A549 (cell line): ENCODE measurements at regions not wholly inside any gene's neighbourhood (a gene's known extent, or its start where the extent isn't known, plus 50 kb on each side); places are given as distances from the start of the nearest gene placed in this dataset.

Experiments
- ATAC-seq, 2 experiments: fragments of 200-7000 bp in 1 of 2; fragments of >200 bp in 1 of 2; cut with Nextera tagmentation in 1 of 2; cut with Tn5 transposase in 1 of 2; 3 replicates each; pipeline versions ENCODE4 v1.8.0 to v1.9.1; 2018 to 2020; ENCODE audit warnings: mild to moderate bottlenecking in 1 of 2, moderate library complexity in 1 of 2
- CTCF ChIA-PET: fragments of 300-600 bp; sonication (Branson Sonifier 250); formaldehyde crosslinking; extraction: SDS; loops from one replicate; lab custom pipeline; 2021; ENCODE audit warnings: antibody characterized with exemption, inconsistent platforms; lab: Yijun Ruan, JAX
- POLR2A ChIA-PET: fragments of 350-600 bp; formaldehyde crosslinking; extraction: SDS; loops from one replicate; lab custom pipeline; 2021; ENCODE audit warnings: antibody characterized with exemption, inconsistent platforms; lab: Yijun Ruan, JAX
- DNase-seq, 2 experiments: peaks; one replicate each; pipeline versions ENCODE4 v3.0.0 to v3.0.0-alpha.2; 2011 to 2016; ENCODE audit warnings: low read depth in 1 of 2, low spot score in 1 of 2
- FAIRE-seq: peaks from 2 replicates; lab custom pipeline; 2011; peaks lifted over from hg19 to GRCh38; lab: Jason Lieb, UNC
- H3K27ac ChIP-seq, 2 experiments: fragments of >200 bp; sonication (Bioruptor Twin); formaldehyde crosslinking; 3 replicates each; pipeline ENCODE4 v1.5.1; 2016 to 2017
- H3K4me1 ChIP-seq: fragments of >200 bp; sonication (Bioruptor Twin); formaldehyde crosslinking; 3 replicates; pipeline ENCODE4 v1.6.1; 2016
- H3K4me2 ChIP-seq: fragments of >200 bp; sonication (Bioruptor Twin); formaldehyde crosslinking; 3 replicates; pipeline ENCODE4 v1.6.1; 2016
- H3K4me3 ChIP-seq: fragments of >200 bp; sonication (Bioruptor Twin); formaldehyde crosslinking; 3 replicates; pipeline ENCODE4 v1.5.1; 2016
- H3K9me3 ChIP-seq: fragments of >200 bp; sonication (Bioruptor Twin); formaldehyde crosslinking; 3 replicates; pipeline ENCODE4 v1.6.1; 2016
- BHLHE40 ChIP-seq: IDR thresholded peaks from 2 replicates; pipeline ENCODE4 v1.6.1; 2012; ENCODE audit warnings: low read depth, low read length, inconsistent platforms
- FOSL2 ChIP-seq, 2 experiments: fragments of 450-650 bp in 1 of 2; fragments of >200 bp in 1 of 2; sonication (Bioruptor Twin) in 1 of 2; formaldehyde crosslinking; IDR thresholded peaks; 2 replicates each; pipeline versions ENCODE4 v1.5.0 to v1.6.1; 2016 to 2020; ENCODE audit warnings: mild to moderate bottlenecking in 1 of 2, moderate library complexity in 1 of 2
- FOXS1 ChIP-seq: fragments of 250-450 bp; sonication (Bioruptor Pico); IDR thresholded peaks from 2 replicates; pipeline ENCODE4 v1.5.0; 2020; ENCODE audit warnings: mild to moderate bottlenecking, moderate library complexity
- HDAC2 ChIP-seq: fragments of 200-600 bp; sonication (generic); IDR thresholded peaks from 2 replicates; pipeline ENCODE4 v1.6.1; 2016
- HEYL ChIP-seq: fragments of 250-450 bp; sonication (Bioruptor Pico); IDR thresholded peaks from 2 replicates; pipeline ENCODE4 v1.8.0; 2021; ENCODE audit warnings: mild to moderate bottlenecking, moderate library complexity
- HOXB13 ChIP-seq: fragments of 250-450 bp; sonication (Bioruptor Pico); IDR thresholded peaks from 2 replicates; pipeline ENCODE4 v1.5.0; 2020; ENCODE audit warnings: low read depth, mild to moderate bottlenecking, moderate library complexity
- HOXB5 ChIP-seq: fragments of 250-450 bp; sonication (Bioruptor Pico); IDR thresholded peaks from 2 replicates; pipeline ENCODE4 v1.5.0; 2020; ENCODE audit warnings: mild to moderate bottlenecking, moderate library complexity
- JUN ChIP-seq, 2 experiments: fragments of >200 bp; sonication (Bioruptor Twin); formaldehyde crosslinking; IDR thresholded peaks; 2 replicates in 1 of 2; 3 replicates in 1 of 2; pipeline ENCODE4 v1.6.1; 2016 to 2017
- MAFK ChIP-seq: fragments of 450-650 bp; IDR thresholded peaks from 2 replicates; pipeline ENCODE4 v1.6.1; 2014; ENCODE audit not compliant: partially characterized antibody
- MAZ ChIP-seq: fragments of 150-350 bp; IDR thresholded peaks from 2 replicates; pipeline ENCODE4 v1.6.1; 2014; ENCODE audit warnings: antibody characterized with exemption, low read depth, low read length, borderline replicate concordance
- NR3C1 ChIP-seq: fragments of >200 bp; sonication (Bioruptor Twin); formaldehyde crosslinking; IDR thresholded peaks from 3 replicates; pipeline ENCODE4 v1.6.1; 2017
- PHF8 ChIP-seq: fragments of 200-600 bp; sonication (generic); IDR thresholded peaks from 2 replicates; pipeline ENCODE4 v1.6.1; 2016; ENCODE audit warnings: low read depth, mild to moderate bottlenecking, antibody characterized with exemption, moderate library complexity, borderline replicate concordance
- POLR2AphosphoS2 ChIP-seq: conservative IDR thresholded peaks from 2 replicates; pipeline ENCODE4 v1.6.1; 2012; ENCODE audit warnings: low read length, improper control_type of control experiment, inconsistent platforms
- RAD21 ChIP-seq, 2 experiments: fragments of >200 bp in 1 of 2; sonication (Bioruptor Twin) in 1 of 2; formaldehyde crosslinking in 1 of 2; IDR thresholded peaks in 1 of 2; conservative IDR thresholded peaks in 1 of 2; 2 replicates in 1 of 2; 3 replicates in 1 of 2; pipeline ENCODE4 v1.6.1; 2012 to 2018; ENCODE audit warnings: inconsistent platforms in 1 of 2
- RARB ChIP-seq: fragments of 250-450 bp; sonication (Bioruptor Pico); IDR thresholded peaks from 2 replicates; pipeline ENCODE4 v1.8.0; 2021; ENCODE audit warnings: mild to moderate bottlenecking, moderate library complexity
- RNF2 ChIP-seq: fragments of 200-600 bp; sonication (generic); IDR thresholded peaks from 2 replicates; pipeline ENCODE4 v1.6.1; 2016; ENCODE audit warnings: low read depth, mild to moderate bottlenecking, antibody characterized with exemption, moderate library complexity, borderline replicate concordance
- SREBF2 ChIP-seq: fragments of 450-650 bp; IDR thresholded peaks from 2 replicates; pipeline ENCODE4 v1.6.1; 2014; ENCODE audit warnings: mild to moderate bottlenecking, moderate library complexity
- ZC3H11A ChIP-seq: fragments of 450-650 bp; IDR thresholded peaks from 2 replicates; pipeline ENCODE4 v1.6.1; 2014; ENCODE audit warnings: antibody characterized with exemption, mild to moderate bottlenecking
- ZNF302 ChIP-seq: fragments of 250-450 bp; sonication (Bioruptor Pico); IDR thresholded peaks from 2 replicates; pipeline ENCODE4 v1.9.0; 2021; ENCODE audit warnings: inconsistent platforms, mild to moderate bottlenecking, moderate library complexity
- WGBS: methylation state at CpG from one replicate; pipeline ENCODE4 v1.1.6; 2017; ENCODE audit errors: missing lambda C conversion rate; 5-methylcytosine and 5-hydroxymethylcytosine counted together
- TF ChIP-seq, protein P1 (sequence below): fragments of >200 bp; sonication (Bioruptor Twin); formaldehyde crosslinking; IDR thresholded peaks from 3 replicates; pipeline ENCODE4 v1.5.1; 2016
- TF ChIP-seq, protein P2 (sequence below): fragments of 150-350 bp; IDR thresholded peaks from 2 replicates; pipeline ENCODE4 v1.6.1; 2014; ENCODE audit warnings: low read depth, mild to moderate bottlenecking, low read length
- TF ChIP-seq, protein P3 (sequence below): fragments of 450-650 bp; IDR thresholded peaks from 2 replicates; pipeline ENCODE4 v1.6.1; 2014; ENCODE audit warnings: antibody characterized with exemption
- TF ChIP-seq, protein P4 (sequence below): IDR thresholded peaks from 2 replicates; pipeline ENCODE4 v1.6.1; 2012; ENCODE audit warnings: low read depth, borderline replicate concordance
- TF ChIP-seq, protein P5 (sequence below): IDR thresholded peaks from 2 replicates; pipeline ENCODE4 v1.6.1; 2012
- TF ChIP-seq, protein P6 (sequence below): fragments of 250-450 bp; sonication (Bioruptor Pico); IDR thresholded peaks from 2 replicates; pipeline ENCODE4 v1.5.0; 2021; ENCODE audit warnings: mild to moderate bottlenecking, moderate library complexity, borderline replicate concordance

DNA sequence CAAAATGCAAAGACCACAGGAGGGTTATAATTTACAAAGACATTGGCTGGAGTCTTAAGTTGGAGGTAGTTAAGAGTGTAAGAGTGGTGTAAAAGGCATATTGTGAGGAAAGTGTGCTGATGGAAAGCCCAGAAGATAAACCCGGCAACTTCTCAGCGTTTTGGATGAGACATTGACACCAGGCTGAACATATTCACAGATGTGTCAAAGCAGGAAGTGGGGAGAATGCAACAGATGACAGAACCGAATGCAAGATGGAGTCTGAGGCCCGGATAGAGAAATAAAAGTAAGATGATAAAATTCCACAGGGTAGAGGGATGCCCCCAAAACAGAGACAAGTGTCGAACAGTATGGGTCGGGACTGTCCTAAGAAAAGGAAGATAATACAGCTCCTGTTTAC is 230.4 kb upstream of the TMEM72 start (continued):
- TF ChIP-seq, protein P1, sequence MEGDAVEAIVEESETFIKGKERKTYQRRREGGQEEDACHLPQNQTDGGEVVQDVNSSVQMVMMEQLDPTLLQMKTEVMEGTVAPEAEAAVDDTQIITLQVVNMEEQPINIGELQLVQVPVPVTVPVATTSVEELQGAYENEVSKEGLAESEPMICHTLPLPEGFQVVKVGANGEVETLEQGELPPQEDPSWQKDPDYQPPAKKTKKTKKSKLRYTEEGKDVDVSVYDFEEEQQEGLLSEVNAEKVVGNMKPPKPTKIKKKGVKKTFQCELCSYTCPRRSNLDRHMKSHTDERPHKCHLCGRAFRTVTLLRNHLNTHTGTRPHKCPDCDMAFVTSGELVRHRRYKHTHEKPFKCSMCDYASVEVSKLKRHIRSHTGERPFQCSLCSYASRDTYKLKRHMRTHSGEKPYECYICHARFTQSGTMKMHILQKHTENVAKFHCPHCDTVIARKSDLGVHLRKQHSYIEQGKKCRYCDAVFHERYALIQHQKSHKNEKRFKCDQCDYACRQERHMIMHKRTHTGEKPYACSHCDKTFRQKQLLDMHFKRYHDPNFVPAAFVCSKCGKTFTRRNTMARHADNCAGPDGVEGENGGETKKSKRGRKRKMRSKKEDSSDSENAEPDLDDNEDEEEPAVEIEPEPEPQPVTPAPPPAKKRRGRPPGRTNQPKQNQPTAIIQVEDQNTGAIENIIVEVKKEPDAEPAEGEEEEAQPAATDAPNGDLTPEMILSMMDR: no peak
- TF ChIP-seq PHF8: no peak
- TF ChIP-seq FOSL2 (IDR thresholded peaks at IDR 0.05): no peak
- TF ChIP-seq FOSL2 (CRISPR knock-in tag; IDR thresholded peaks at IDR 0.05): no peak
- TF ChIP-seq, protein P2, sequence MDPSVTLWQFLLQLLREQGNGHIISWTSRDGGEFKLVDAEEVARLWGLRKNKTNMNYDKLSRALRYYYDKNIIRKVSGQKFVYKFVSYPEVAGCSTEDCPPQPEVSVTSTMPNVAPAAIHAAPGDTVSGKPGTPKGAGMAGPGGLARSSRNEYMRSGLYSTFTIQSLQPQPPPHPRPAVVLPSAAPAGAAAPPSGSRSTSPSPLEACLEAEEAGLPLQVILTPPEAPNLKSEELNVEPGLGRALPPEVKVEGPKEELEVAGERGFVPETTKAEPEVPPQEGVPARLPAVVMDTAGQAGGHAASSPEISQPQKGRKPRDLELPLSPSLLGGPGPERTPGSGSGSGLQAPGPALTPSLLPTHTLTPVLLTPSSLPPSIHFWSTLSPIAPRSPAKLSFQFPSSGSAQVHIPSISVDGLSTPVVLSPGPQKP: no peak
- TF ChIP-seq JUN (IDR thresholded peaks at IDR 0.05): no peak
- TF ChIP-seq HDAC2: no peak
- TF ChIP-seq, protein P3, sequence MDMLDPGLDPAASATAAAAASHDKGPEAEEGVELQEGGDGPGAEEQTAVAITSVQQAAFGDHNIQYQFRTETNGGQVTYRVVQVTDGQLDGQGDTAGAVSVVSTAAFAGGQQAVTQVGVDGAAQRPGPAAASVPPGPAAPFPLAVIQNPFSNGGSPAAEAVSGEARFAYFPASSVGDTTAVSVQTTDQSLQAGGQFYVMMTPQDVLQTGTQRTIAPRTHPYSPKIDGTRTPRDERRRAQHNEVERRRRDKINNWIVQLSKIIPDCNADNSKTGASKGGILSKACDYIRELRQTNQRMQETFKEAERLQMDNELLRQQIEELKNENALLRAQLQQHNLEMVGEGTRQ: no peak

DNA sequence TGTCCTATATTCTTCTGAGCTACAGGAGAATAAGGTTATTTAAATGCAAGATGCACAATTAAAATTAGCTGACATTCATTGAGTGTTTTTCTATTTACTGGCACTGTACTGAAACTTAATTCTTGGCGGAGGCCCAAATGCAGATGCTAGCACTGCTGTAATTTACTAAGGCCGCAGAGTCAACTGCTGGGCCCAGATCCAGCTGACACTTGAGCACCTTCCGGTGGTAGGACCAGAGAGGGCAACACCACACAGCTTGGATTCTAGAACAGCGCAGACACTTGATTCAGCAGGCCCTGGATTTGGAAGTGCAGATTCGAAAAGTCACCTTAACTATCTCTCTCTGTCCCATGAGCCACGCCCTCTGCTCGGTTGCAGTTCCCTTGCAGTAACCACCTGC is 228.6 kb upstream of the TMEM72 start:
- Histone ChIP-seq H3K9me3 (no peaks in the 10 kb centered on the region), H3K27ac (no peak overlapping the region), H3K4me1 (no peaks in the 10 kb centered on the region), H3K4me2 (no peak overlapping the region)
- WGBS: 23% methylated on average over 7 of the region's 7 CpGs
- DNase-seq (no peak), FAIRE-seq (no peak)
- ChIA-PET CTCF (no interaction called here), POLR2A (no interaction called here)
- no peak for TF ChIP-seq POLR2AphosphoS2
- TF ChIP-seq, protein P4, sequence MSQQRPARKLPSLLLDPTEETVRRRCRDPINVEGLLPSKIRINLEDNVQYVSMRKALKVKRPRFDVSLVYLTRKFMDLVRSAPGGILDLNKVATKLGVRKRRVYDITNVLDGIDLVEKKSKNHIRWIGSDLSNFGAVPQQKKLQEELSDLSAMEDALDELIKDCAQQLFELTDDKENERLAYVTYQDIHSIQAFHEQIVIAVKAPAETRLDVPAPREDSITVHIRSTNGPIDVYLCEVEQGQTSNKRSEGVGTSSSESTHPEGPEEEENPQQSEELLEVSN: no peak
- TF ChIP-seq, all 56 proteins: peak for 0
- ATAC-seq: no peak
- no peak overlapping the region for H3K4me3 ChIP-seq

DNA sequence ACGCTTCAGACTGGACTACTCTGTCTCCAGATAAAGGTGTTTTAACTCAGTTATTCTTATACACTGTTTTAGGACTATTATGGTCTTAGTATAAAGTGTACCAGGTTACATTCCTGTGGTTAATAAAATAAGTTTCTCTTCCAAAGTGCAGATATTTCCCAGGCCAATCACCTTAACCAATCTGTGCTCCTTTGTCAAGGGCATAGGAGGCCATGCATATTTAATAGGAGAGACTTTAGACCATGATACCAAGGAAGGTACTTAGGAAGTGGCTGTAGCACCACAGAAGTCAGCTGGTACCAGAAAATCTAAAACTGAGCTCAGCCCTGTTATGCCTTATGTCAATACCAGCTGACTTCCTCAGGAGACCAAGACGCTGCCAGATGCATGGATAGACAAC is 226.5 kb upstream of the TMEM72 start:
- H3K4me3 ChIP-seq: no peak overlapping the region
- no peak overlapping the region for H3K4me2 ChIP-seq
- ChIA-PET POLR2A (no interaction called here), CTCF (no interaction called here)
- no peaks in the 10 kb centered on the region for H3K9me3 ChIP-seq
- H3K4me1 ChIP-seq: no peaks in the 10 kb centered on the region
- no peak overlapping the region for H3K27ac ChIP-seq
- no peak for FAIRE-seq
- DNase-seq: no peak
- no peak for ATAC-seq
- WGBS: 0% methylated on average over 2 of the region's 2 CpGs
- TF ChIP-seq PHF8 (no peak), SREBF2 (no peak), FOXS1 (CRISPR knock-in tag) (no peak), BHLHE40 (no peak), MAFK (no peak), RAD21 (conservative IDR thresholded peaks at IDR 0.05 in 1 of 2, IDR thresholded peaks at IDR 0.05 in 1 of 2) (no peak), RNF2 (no peak), HEYL (CRISPR knock-in tag) (no peak), ZNF302 (CRISPR knock-in tag) (no peak), MAZ (no peak), ZC3H11A (no peak), NR3C1 (no peak), HOXB5 (no peak), RARB (CRISPR knock-in tag) (no peak), HOXB13 (no peak)
- TF ChIP-seq, protein P5, sequence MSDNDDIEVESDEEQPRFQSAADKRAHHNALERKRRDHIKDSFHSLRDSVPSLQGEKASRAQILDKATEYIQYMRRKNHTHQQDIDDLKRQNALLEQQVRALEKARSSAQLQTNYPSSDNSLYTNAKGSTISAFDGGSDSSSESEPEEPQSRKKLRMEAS: no peak
- TF ChIP-seq, protein P3: no peak
- TF ChIP-seq, protein P2: no peak
- TF ChIP-seq, protein P6, sequence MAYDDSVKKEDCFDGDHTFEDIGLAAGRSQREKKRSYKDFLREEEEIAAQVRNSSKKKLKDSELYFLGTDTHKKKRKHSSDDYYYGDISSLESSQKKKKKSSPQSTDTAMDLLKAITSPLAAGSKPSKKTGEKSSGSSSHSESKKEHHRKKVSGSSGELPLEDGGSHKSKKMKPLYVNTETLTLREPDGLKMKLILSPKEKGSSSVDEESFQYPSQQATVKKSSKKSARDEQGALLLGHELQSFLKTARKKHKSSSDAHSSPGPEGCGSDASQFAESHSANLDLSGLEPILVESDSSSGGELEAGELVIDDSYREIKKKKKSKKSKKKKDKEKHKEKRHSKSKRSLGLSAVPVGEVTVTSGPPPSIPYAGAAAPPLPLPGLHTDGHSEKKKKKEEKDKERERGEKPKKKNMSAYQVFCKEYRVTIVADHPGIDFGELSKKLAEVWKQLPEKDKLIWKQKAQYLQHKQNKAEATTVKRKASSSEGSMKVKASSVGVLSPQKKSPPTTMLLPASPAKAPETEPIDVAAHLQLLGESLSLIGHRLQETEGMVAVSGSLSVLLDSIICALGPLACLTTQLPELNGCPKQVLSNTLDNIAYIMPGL (CRISPR knock-in tag): no peak
